Natural killer cell treated with Interleukin-12 subunit alpha and Interleukin-12 subunit beta and Interleukin-15 and Interleukin-18, amount 100 ng/mL, for 72 hours (primary cell): ENCODE measurements at regions not wholly inside any gene's neighbourhood (a gene's known extent, or its start where the extent isn't known, plus 50 kb on each side); places are given as distances from the start of the nearest gene placed in this dataset.
"Not testable (repeated sequence)": the region's sequence is repeated elsewhere in the genome, so short reads cannot be mapped to it uniquely, and the experiment has no call there.

Experiments used
- ATAC-seq, 2 donors: fragments of 150-1000 bp; cut with Tn5 transposase in 1 of 2; sonication (Bioruptor Pico), chemical (Tn5 transposase) in 1 of 2; 2 replicates each; pipeline ENCODE4 v1.10.0; 2021
- DNase-seq: peaks from one replicate; pipeline ENCODE4 v3.0.0; 2022; ENCODE audit warnings: low spot score
- H3K27ac Mint-ChIP-seq, 2 donors: 1 replicate in 1 of 2; 2 replicates in 1 of 2; pipeline ENCODE4 v1.8.0; 2022; ENCODE audit warnings: mixed read lengths in 2 of 2, mild to moderate bottlenecking in 1 of 2, moderate library complexity in 1 of 2
- H3K27me3 Mint-ChIP-seq, 2 donors: 1 replicate in 1 of 2; 2 replicates in 1 of 2; pipeline ENCODE4 v1.8.0; 2022; ENCODE audit warnings: mixed read lengths in 2 of 2
- H3K36me3 Mint-ChIP-seq: one replicate; pipeline ENCODE4 v1.8.0; 2022; ENCODE audit warnings: mixed read lengths
- H3K4me1 Mint-ChIP-seq, 2 donors: 1 replicate in 1 of 2; 2 replicates in 1 of 2; pipeline ENCODE4 v1.8.0; 2022; ENCODE audit warnings: low read depth in 2 of 2, mixed read lengths in 2 of 2, mild to moderate bottlenecking in 1 of 2
- H3K4me3 Mint-ChIP-seq: one replicate; pipeline ENCODE4 v1.8.0; 2022; ENCODE audit warnings: mixed read lengths
- H3K9me3 Mint-ChIP-seq: 2 replicates; pipeline ENCODE4 v1.8.0; 2022; ENCODE audit warnings: mixed read lengths

DNA sequence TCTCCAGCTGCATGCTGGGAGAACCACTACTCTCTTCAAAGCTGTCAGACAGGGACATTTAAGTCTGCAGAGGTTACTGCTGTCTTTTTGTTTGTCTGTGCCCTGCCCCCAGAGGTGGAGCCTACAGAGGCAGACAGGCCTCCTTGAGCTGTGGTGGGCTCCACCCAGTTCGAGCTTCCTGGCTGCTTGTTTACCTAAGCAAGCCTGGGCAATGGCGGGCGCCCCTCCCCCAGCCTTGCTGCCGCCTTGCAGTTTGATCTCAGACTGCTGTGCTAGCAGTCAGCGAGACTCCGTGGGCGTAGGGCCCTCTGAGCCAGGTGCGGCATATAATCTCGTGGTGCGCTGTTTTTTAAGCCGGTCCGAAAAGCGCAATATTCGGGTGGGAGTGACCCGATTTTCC is 215.0 kb downstream of the STIM2 start:
- not testable (repeated sequence) for H3K27ac Mint-ChIP-seq, DNase-seq, H3K4me1 Mint-ChIP-seq, H3K27me3 Mint-ChIP-seq, ATAC-seq, H3K9me3 Mint-ChIP-seq, H3K4me3 Mint-ChIP-seq, H3K36me3 Mint-ChIP-seq

- no peaks in the 10 kb centered on the region for H3K4me1 Mint-ChIP-seq
- H3K36me3 Mint-ChIP-seq, result no peaks in the 10 kb centered on the region
- DNase-seq (no peak), ATAC-seq (no peak)
- H3K27ac Mint-ChIP-seq, result no peak overlapping the region
- H3K4me3 Mint-ChIP-seq, result no peak overlapping the region
- no peaks in the 10 kb centered on the region for H3K9me3 Mint-ChIP-seq
- H3K27me3 Mint-ChIP-seq, result peaks cover 15 to 19% of the 10 kb centered on the region in 2 donors
Observed at GRCh38 chr4:27078934-27079455, 218.4 kb downstream of the STIM2 start.

DNA sequence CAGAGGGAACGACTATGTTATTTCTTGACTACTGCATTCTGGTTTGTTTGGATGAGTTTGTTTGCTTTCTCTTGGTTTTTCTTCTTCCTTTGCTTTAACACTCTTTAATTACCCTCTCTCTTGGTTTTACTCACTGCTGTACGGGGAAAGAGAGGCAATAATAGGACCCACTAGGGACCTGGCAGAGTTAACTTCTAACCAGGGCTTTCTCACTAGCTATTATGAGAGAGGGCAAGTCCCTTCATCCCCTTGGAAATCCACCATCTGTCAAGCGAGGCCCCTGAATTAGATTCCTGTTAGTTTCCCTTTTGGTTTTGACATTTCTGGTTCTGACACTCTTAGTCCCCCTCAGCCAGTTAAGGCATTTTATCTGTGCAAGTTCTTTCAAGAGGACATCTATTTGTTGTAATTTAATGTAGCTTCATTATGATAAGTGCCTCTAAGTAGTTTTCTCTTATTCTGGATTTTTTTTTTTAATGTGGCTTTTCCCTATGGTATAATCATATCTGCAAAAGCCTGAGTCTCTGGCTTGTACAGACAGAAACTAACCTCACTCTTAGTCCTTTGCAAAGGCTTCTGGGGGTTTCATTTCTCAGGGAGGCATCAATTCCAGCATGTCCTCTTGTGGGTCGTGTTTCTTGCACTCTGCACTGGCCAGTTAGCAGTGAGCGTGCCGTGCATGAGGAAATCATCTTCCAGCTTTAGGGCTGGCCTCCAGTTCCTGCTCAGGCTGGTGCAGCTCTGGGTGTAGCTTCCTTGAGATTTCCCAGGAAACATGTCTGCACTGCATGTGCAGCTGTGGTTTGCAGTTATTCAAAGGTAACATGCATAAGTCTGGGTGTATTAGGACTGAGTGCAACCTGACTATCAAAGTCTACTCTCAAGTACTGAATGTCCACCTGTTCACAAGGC is 221.3 kb downstream of the STIM2 start:
- ATAC-seq (no peak), DNase-seq (no peak)
- Mint-ChIP-seq H3K4me3 (no peak overlapping the region), H3K36me3 (no peaks in the 10 kb centered on the region), H3K27me3 (peaks cover 31 to 35% of the 10 kb centered on the region in 2 donors), H3K4me1 (peaks cover 3 to 9% of the 10 kb centered on the region in 2 donors), H3K27ac (no peak overlapping the region), H3K9me3 (no peaks in the 10 kb centered on the region)

- ATAC-seq, result no peak
- Mint-ChIP-seq H3K9me3 (no peaks in the 10 kb centered on the region), H3K36me3 (no peaks in the 10 kb centered on the region)
Observed at GRCh38 chr4:27082776-27083175, 222.1 kb downstream of the STIM2 start.

DNA sequence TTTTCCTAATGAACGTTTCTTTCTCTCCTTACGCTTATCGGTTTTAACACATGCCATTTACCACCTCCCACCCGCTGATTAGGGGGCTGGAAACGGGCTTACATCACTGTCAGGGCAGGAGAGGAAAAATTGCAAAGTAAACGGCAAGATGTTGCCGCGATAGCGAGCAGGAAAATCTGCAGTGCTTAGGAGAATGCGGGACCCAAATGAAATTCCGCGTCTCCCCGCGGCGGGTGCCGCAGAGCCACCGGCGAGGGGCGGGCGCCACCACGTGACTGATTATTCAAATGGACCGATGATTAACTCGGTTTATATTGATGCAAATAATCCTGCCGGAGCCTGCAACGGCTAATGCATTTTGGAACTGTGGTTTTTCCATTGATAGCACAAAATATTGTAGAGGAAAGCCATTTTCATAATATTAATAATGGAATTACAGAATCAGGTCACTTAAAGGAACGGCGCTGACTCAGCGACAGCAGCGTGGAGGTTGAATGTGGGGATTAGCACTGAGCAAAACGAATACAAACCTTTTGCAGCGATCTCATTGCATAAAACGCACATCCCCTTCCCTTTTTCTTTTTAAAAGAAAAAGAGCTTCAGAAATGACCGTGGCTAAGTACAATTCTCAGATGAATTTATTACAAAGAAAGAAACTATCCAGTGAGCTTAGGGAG is 224.2 kb downstream of the STIM2 start:
- Mint-ChIP-seq H3K4me3 (no peak overlapping the region), H3K36me3 (no peaks in the 10 kb centered on the region), H3K27ac (no peak overlapping the region), H3K4me1 (peaks cover 3 to 9% of the 10 kb centered on the region in 2 donors), H3K9me3 (no peaks in the 10 kb centered on the region), H3K27me3 (peaks cover 39 to 45% of the 10 kb centered on the region in 2 donors)
- ATAC-seq, result no peak
- DNase-seq, result no peak

More at GRCh38 chr4:27082776-27083175, 222.1 kb downstream of the STIM2 start:
- DNase-seq, result no peak
- Mint-ChIP-seq H3K27me3 (peaks cover 38% of the 10 kb centered on the region in 2 donors), H3K4me1 (peaks cover 3 to 9% of the 10 kb centered on the region in 2 donors), H3K27ac (no peak overlapping the region), H3K4me3 (no peak overlapping the region)

GRCh38 chr4:27085396-27085795 is 224.8 kb downstream of the STIM2 start:
- Mint-ChIP-seq H3K4me1 (peaks cover 3 to 9% of the 10 kb centered on the region in 2 donors), H3K4me3 (no peak overlapping the region), H3K27ac (no peak overlapping the region), H3K27me3 (peaks cover 39 to 45% of the 10 kb centered on the region in 2 donors), H3K36me3 (no peaks in the 10 kb centered on the region), H3K9me3 (no peaks in the 10 kb centered on the region)
- DNase-seq (no peak), ATAC-seq (no peak)

- Mint-ChIP-seq H3K27me3 (peaks cover 42 to 52% of the 10 kb centered on the region in 2 donors), H3K9me3 (no peaks in the 10 kb centered on the region), H3K4me1 (peaks cover 3 to 9% of the 10 kb centered on the region in 2 donors), H3K36me3 (no peaks in the 10 kb centered on the region), H3K4me3 (no peak overlapping the region), H3K27ac (no peak overlapping the region)
- DNase-seq (no peak), ATAC-seq (no peak)
Observed at GRCh38 chr4:27087306-27088045, 226.8 kb downstream of the STIM2 start.

DNA sequence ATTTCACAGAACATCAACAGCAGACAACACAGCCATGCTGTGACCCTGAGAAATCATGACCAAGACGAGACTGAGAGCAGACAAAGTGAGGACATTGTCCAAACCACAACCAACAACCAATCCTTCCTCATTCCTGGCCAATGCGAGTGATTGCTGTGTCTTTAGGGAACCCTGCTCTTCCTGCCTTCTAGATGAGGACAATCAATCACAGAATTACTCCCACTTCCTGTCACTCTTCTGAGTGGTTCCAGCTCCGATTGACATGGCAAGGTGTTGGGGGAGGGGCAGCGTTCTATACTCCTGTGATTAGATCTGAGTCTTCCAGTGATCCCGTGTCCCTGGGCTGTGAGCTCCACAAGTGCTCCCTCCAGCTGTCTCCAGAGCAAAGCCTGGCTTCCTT is 227.8 kb downstream of the STIM2 start:
- ATAC-seq, result peak in 1 of 2 donors; percentile 20
- DNase-seq, result no peak
- no peak overlapping the region for H3K27ac Mint-ChIP-seq
- no peaks in the 10 kb centered on the region for H3K36me3 Mint-ChIP-seq
- no peaks in the 10 kb centered on the region for H3K9me3 Mint-ChIP-seq
- H3K4me1 Mint-ChIP-seq, result peaks cover 3 to 9% of the 10 kb centered on the region in 2 donors
- H3K4me3 Mint-ChIP-seq, result no peak overlapping the region
- peaks cover 37 to 43% of the 10 kb centered on the region in 2 donors for H3K27me3 Mint-ChIP-seq

GRCh38 chr4:27089186-27089585 is 228.5 kb downstream of the STIM2 start:
- H3K4me3 Mint-ChIP-seq, result no peak overlapping the region
- H3K27me3 Mint-ChIP-seq, result peaks cover 31 to 36% of the 10 kb centered on the region in 2 donors
- no peaks in the 10 kb centered on the region for H3K9me3 Mint-ChIP-seq
- H3K4me1 Mint-ChIP-seq, result peaks cover 3 to 9% of the 10 kb centered on the region in 2 donors
- ATAC-seq (no peak), DNase-seq (no peak)
- no peak overlapping the region for H3K27ac Mint-ChIP-seq
- H3K36me3 Mint-ChIP-seq, result no peaks in the 10 kb centered on the region

DNA sequence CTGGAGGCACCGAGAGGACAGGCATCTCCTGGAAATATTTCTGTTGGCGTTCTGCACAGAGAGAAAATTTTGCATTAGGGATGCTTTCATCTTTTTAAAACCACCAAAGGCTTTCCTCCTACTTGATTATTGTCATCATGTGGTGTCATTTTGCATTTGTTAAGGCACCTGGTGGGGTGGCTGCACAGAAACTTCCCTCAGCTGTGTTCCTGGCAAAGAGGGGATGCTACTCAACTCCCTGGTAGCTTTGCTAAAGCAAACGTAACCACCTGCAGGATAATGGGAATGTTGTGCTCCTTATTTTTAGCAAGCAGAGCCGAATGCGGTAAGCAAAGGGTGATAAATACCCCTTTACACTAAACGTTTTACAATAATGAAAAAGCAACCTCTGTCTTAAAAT is 229.8 kb downstream of the STIM2 start:
- Mint-ChIP-seq H3K27ac (no peak overlapping the region), H3K4me3 (no peak overlapping the region), H3K9me3 (no peaks in the 10 kb centered on the region), H3K4me1 (peaks cover 0 to 1% of the 10 kb centered on the region in 2 donors), H3K27me3 (peaks cover 24% of the 10 kb centered on the region in 2 donors), H3K36me3 (no peaks in the 10 kb centered on the region)
- DNase-seq (no peak), ATAC-seq (no peak)

DNA sequence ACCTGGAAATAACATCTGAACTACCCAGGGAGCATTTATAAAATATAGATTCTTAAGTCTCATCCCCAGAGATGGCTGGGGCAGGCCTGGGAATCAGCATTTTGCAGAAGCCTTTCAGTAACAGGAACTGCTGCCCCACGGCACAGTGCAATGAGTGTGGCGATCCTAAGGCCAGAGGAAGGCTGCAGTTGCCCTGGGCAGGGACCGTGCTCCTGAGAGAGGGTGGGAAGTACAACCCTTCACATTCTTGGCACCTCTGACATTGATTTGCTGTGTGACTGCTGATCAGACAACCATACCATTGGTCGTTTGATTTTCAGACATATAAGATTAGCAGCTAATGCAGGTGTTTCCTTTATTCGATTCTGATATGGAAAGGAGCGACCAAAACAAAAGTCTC is 233.6 kb downstream of the STIM2 start:
- Mint-ChIP-seq H3K27me3 (peaks cover 9 to 12% of the 10 kb centered on the region in 2 donors), H3K27ac (no peak overlapping the region), H3K4me1 (no peaks in the 10 kb centered on the region), H3K36me3 (no peaks in the 10 kb centered on the region), H3K4me3 (no peak overlapping the region), H3K9me3 (no peaks in the 10 kb centered on the region)
- no peak for DNase-seq
- ATAC-seq, result no peak

DNA sequence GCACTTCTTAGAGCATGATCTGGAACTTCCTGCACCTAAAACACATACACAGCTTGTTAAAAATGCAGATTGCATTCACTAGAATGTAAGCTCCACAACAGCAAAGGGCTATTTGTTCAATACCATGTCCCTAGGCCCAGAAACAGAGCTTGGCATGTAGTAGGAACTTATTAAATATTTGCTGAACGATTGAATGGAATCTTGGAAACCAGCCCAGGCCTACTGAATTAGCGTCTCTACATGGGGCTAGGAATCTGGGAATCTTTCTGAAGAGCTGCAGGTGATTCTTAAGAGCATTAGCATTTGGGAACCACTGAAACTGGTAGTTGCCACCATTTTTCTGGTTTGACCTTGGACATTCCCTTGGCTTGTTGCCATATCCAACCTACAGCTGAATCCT is 234.1 kb downstream of the STIM2 start:
- peaks cover 8 to 12% of the 10 kb centered on the region in 2 donors for H3K27me3 Mint-ChIP-seq
- H3K9me3 Mint-ChIP-seq, result no peaks in the 10 kb centered on the region
- no peak overlapping the region for H3K4me3 Mint-ChIP-seq
- no peak overlapping the region for H3K27ac Mint-ChIP-seq
- DNase-seq (no peak), ATAC-seq (no peak)
- H3K4me1 Mint-ChIP-seq, result no peaks in the 10 kb centered on the region
- no peaks in the 10 kb centered on the region for H3K36me3 Mint-ChIP-seq

DNA sequence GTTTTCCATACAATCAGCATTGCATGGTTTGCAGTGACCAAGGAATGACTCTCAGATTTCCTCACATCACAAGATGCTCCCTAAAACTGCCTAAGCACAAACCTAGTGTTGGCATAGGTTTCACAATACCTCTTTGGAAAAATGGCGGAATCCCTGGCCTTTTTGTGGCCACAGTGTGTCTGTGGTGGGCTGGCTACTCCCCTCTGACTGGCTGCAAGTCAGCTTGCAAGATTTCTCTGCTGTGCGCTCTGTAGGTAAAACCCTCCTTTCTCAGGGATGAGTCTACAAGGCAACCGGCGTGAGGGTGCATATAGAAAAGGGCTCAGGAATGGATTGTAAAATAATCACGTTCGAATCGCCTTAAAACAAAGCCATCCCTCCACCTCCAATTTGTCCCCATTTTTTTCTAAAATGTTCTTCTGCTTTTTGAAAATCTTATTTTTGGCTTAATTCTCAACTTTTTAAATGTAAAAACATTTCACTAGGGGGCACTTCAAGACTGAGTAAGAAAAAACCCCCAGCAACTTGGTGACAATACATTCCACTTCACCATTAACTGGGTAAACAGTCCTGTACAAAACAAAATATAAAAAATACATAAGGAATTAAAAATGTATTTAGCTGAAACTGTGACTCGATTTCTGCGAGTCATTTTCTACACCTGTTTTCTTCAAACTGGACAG is 235.6 kb downstream of the STIM2 start:
- ATAC-seq, result no peak
- no peak for DNase-seq
- Mint-ChIP-seq H3K27ac (no peak overlapping the region), H3K9me3 (no peaks in the 10 kb centered on the region), H3K27me3 (peaks cover 8 to 12% of the 10 kb centered on the region in 2 donors), H3K4me3 (no peak overlapping the region), H3K4me1 (no peaks in the 10 kb centered on the region), H3K36me3 (no peaks in the 10 kb centered on the region)
